PFSK-1 (cell line): ENCODE measurements at regions not wholly inside any gene's neighbourhood (a gene's known extent, or its start where the extent isn't known, plus 50 kb on each side); places are given as distances from the start of the nearest gene placed in this dataset.

Experiments used
- FOXP2 ChIP-seq: optimal IDR thresholded peaks from 2 replicates; pipeline ENCODE3; 2011; ENCODE audit warnings: borderline replicate concordance, control low read depth, inconsistent platforms; ENCODE audit not compliant: insufficient read depth; ENCODE audit errors: extremely low read length, extremely low read depth
- POLR2AphosphoS5 ChIP-seq: IDR thresholded peaks from 2 replicates; pipeline ENCODE4 v1.6.1; 2012; ENCODE audit warnings: low read depth, mild to moderate bottlenecking, control low read depth, low read length, moderate library complexity
- SIN3A ChIP-seq: IDR thresholded peaks from 2 replicates; pipeline ENCODE4 v1.6.1; 2012; ENCODE audit warnings: mild to moderate bottlenecking, low read length, moderate library complexity, borderline replicate concordance; ENCODE audit not compliant: insufficient read depth
- TAF1 ChIP-seq: IDR thresholded peaks from 2 replicates; pipeline ENCODE4 v1.6.1; 2012; ENCODE audit warnings: low read length, control low read depth, borderline replicate concordance; ENCODE audit not compliant: insufficient read depth
- TF ChIP-seq, protein P1 (sequence below), 2 experiments: IDR thresholded peaks; 2 replicates each; pipeline versions ENCODE4 v1.6.1 to v1.8.0; 2011 to 2012; ENCODE audit warnings: low read depth in 2 of 2, low read length in 2 of 2, control low read depth in 1 of 2, inconsistent platforms in 1 of 2, mild to moderate bottlenecking in 1 of 2, moderate library complexity in 1 of 2; ENCODE audit not compliant: insufficient read depth in 1 of 2

- TF ChIP-seq, protein P1, sequence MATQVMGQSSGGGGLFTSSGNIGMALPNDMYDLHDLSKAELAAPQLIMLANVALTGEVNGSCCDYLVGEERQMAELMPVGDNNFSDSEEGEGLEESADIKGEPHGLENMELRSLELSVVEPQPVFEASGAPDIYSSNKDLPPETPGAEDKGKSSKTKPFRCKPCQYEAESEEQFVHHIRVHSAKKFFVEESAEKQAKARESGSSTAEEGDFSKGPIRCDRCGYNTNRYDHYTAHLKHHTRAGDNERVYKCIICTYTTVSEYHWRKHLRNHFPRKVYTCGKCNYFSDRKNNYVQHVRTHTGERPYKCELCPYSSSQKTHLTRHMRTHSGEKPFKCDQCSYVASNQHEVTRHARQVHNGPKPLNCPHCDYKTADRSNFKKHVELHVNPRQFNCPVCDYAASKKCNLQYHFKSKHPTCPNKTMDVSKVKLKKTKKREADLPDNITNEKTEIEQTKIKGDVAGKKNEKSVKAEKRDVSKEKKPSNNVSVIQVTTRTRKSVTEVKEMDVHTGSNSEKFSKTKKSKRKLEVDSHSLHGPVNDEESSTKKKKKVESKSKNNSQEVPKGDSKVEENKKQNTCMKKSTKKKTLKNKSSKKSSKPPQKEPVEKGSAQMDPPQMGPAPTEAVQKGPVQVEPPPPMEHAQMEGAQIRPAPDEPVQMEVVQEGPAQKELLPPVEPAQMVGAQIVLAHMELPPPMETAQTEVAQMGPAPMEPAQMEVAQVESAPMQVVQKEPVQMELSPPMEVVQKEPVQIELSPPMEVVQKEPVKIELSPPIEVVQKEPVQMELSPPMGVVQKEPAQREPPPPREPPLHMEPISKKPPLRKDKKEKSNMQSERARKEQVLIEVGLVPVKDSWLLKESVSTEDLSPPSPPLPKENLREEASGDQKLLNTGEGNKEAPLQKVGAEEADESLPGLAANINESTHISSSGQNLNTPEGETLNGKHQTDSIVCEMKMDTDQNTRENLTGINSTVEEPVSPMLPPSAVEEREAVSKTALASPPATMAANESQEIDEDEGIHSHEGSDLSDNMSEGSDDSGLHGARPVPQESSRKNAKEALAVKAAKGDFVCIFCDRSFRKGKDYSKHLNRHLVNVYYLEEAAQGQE (IDR thresholded peaks at IDR 0.05; ENCODE audit: insufficient read depth in 1 of 2, low read depth in 2 of 2, low read length in 2 of 2), result no peak
- TF ChIP-seq FOXP2 (no peak), SIN3A (no peak), POLR2AphosphoS5 (no peak), TAF1 (no peak)
Observed at GRCh38 chr2:133777574-133777960, 209.3 kb upstream of the NCKAP5 start.

GRCh38 chr2:133780099-133780996 is 212.1 kb upstream of the NCKAP5 start:
- TF ChIP-seq TAF1, result no peak
- TF ChIP-seq, protein P1 (IDR thresholded peaks at IDR 0.05; ENCODE audit: insufficient read depth in 1 of 2, low read depth in 2 of 2, low read length in 2 of 2), result no peak
- no peak for TF ChIP-seq FOXP2
- no peak for TF ChIP-seq POLR2AphosphoS5
- TF ChIP-seq SIN3A, result no peak

- TF ChIP-seq TAF1 (no peak), SIN3A (no peak), POLR2AphosphoS5 (no peak), FOXP2 (no peak)
- TF ChIP-seq, protein P1 (IDR thresholded peaks at IDR 0.05; ENCODE audit: insufficient read depth in 1 of 2, low read depth in 2 of 2, low read length in 2 of 2), result no peak
Observed at GRCh38 chr2:133780997-133781513, 212.8 kb upstream of the NCKAP5 start.

DNA sequence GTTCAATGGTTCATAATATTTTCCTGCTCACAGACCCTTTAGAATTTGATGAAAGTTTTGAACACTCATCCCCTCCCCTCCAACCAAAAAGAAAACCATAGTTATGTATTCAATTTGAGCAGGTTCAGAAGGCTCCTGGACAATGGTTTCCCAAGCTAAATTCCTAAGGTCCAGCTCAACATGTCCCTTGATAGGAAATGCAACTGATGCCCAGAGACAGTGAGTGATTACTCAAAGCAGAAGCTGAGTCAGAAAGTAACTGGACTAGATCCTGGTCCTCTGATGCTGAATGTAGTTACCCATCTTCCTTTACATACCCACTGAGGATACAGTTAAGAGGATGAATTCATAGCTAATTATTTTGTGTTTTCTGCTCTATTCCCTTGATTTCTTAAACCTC is 218.9 kb upstream of the NCKAP5 start:
- no peak for TF ChIP-seq FOXP2
- no peak for TF ChIP-seq POLR2AphosphoS5
- no peak for TF ChIP-seq TAF1
- TF ChIP-seq SIN3A, result no peak
- TF ChIP-seq, protein P1 (IDR thresholded peaks at IDR 0.05; ENCODE audit: insufficient read depth in 1 of 2, low read depth in 2 of 2, low read length in 2 of 2), result no peak
